PC-9 (cell line): ENCODE measurements at regions not wholly inside any gene's neighbourhood (a gene's known extent, or its start where the extent isn't known, plus 50 kb on each side); places are given as distances from the start of the nearest gene placed in this dataset.

Source experiments
- CTCF ChIP-seq: fragments of 200-600 bp; sonication (generic); conservative IDR thresholded peaks from 2 replicates; pipeline ENCODE4 v1.6.1; 2017; ENCODE audit warnings: mixed run types, antibody characterized with exemption, mild to moderate bottlenecking, moderate library complexity
- EZH2 ChIP-seq: fragments of 200-600 bp; sonication (generic); IDR thresholded peaks from 2 replicates; pipeline ENCODE4 v1.8.0; 2017; ENCODE audit warnings: antibody characterized with exemption, low read depth

GRCh38 chr18:78564518-78564917 lies 415.1 kb upstream of the SALL3 start:
- TF ChIP-seq CTCF: no peak
- TF ChIP-seq EZH2: no peak
